PC-9 (cell line): ENCODE measurements at regions not wholly inside any gene's neighbourhood (a gene's known extent, or its start where the extent isn't known, plus 50 kb on each side); places are given as distances from the start of the nearest gene placed in this dataset.

Source experiments
- CTCF ChIP-seq: fragments of 200-600 bp; sonication (generic); conservative IDR thresholded peaks from 2 replicates; pipeline ENCODE4 v1.6.1; 2017; ENCODE audit warnings: mixed run types, antibody characterized with exemption, mild to moderate bottlenecking, moderate library complexity
- EZH2 ChIP-seq: fragments of 200-600 bp; sonication (generic); IDR thresholded peaks from 2 replicates; pipeline ENCODE4 v1.8.0; 2017; ENCODE audit warnings: antibody characterized with exemption, low read depth

- TF ChIP-seq CTCF (no peak), EZH2 (no peak)
Measured at GRCh38 chrX:120753413-120754251, 122.0 kb downstream of the CT47B1 start.
